AG04450 (cell line): ENCODE measurements at regions not wholly inside any gene's neighbourhood (a gene's known extent, or its start where the extent isn't known, plus 50 kb on each side); places are given as distances from the start of the nearest gene placed in this dataset.
"Not testable (repeated sequence)": the region's sequence is repeated elsewhere in the genome, so short reads cannot be mapped to it uniquely, and the experiment has no call there.

Experiments
- CTCF ChIA-PET: fragments of 300-600, 350-600 bp; formaldehyde crosslinking; extraction: SDS; loops from one replicate; lab custom pipeline; 2022; ENCODE audit warnings: antibody characterized with exemption, inconsistent platforms; lab: Charles Lee
- POLR2A ChIA-PET: fragments of 350-600 bp; formaldehyde crosslinking; extraction: SDS; loops from one replicate; lab custom pipeline; 2021; ENCODE audit warnings: antibody characterized with exemption, inconsistent platforms; lab: Yijun Ruan, JAX
- DNase-seq: peaks from one replicate; pipeline ENCODE4 v3.0.0-alpha.2; 2011; ENCODE audit warnings: low read depth, low spot score
- H3K27ac ChIP-seq: one replicate; pipeline ENCODE4 v1.5.1; 2012; ENCODE audit warnings: low read depth, low read length, control low read depth
- H3K27me3 ChIP-seq: one replicate; pipeline ENCODE4 v1.6.0; 2012; ENCODE audit warnings: low read length; ENCODE audit not compliant: control insufficient read depth, insufficient read depth
- H3K4me3 ChIP-seq: 2 replicates; pipeline ENCODE4 v1.5.1; 2011; ENCODE audit warnings: mild to moderate bottlenecking, low read depth, low read length, control low read depth
- H3K9me3 ChIP-seq: 2 replicates; pipeline ENCODE4 v1.5.1; 2012; ENCODE audit warnings: low read length; ENCODE audit not compliant: control insufficient read depth, insufficient read depth
- TF ChIP-seq, protein P1 (sequence below): IDR thresholded peaks from 2 replicates; pipeline ENCODE4 v1.5.1; 2011; ENCODE audit warnings: low read depth, low read length, control low read depth, inconsistent platforms

DNA sequence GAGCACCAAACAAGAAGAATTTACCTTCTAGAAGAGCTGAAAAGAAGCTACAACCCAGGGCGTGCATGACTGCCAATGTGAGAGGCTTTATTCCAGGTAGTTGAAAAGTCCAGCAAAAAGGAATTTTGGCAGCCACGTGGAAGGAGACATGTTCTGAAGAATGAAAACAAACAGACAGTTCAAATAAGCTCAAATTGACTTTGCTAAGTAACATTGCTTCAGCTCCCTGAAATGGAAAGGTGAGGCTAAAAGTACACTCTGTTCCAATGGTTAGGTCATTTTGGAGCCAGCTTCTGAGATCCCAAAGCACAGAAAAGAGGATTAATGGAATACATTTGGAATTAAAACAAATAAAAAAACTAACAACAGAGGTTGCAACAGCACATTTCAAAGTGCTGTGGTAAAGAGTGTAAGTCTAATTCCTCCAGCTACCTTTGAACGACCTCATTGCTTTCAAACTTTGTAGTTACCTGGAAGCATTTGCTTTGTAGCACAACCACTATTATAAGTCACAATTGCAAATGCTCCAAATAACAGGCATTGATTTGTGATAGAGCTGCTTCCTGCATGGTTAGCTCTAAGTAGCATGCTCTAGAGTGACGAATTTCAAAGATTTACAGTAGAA is 405.3 kb upstream of the EDA2R start:
- Histone ChIP-seq H3K27me3 (no peaks in the 10 kb centered on the region), H3K27ac (no peak overlapping the region), H3K9me3 (no peaks in the 10 kb centered on the region; the same call in 1 of the 2 replicates), H3K4me3 (no peak overlapping the region)
- ChIA-PET CTCF (no interaction called here), POLR2A (no interaction called here)
- no peak for DNase-seq
- TF ChIP-seq, protein P1, sequence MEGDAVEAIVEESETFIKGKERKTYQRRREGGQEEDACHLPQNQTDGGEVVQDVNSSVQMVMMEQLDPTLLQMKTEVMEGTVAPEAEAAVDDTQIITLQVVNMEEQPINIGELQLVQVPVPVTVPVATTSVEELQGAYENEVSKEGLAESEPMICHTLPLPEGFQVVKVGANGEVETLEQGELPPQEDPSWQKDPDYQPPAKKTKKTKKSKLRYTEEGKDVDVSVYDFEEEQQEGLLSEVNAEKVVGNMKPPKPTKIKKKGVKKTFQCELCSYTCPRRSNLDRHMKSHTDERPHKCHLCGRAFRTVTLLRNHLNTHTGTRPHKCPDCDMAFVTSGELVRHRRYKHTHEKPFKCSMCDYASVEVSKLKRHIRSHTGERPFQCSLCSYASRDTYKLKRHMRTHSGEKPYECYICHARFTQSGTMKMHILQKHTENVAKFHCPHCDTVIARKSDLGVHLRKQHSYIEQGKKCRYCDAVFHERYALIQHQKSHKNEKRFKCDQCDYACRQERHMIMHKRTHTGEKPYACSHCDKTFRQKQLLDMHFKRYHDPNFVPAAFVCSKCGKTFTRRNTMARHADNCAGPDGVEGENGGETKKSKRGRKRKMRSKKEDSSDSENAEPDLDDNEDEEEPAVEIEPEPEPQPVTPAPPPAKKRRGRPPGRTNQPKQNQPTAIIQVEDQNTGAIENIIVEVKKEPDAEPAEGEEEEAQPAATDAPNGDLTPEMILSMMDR, result no peak

DNA sequence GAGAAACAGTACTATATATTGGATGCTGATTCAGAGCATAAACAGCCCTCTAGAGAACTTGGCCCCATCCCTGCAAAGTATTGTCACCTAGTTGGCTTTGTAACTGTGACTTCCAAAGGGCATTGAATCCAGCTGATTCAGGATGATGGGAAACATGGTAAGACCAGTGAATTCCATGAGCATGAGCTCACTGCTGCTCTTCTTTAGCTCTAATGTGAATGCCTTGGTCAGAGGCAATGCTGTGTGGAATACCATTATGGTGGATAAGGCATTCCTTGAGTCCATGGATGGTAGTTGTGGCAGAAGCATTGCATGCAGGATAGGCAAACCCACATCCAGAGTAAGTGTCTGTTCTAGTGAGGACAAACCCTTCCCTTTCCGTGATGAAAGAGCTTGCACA is 365.6 kb upstream of the EDA2R start:
- no peak for DNase-seq
- Histone ChIP-seq H3K4me3 (no peak overlapping the region), H3K9me3 (peaks cover 7% of the 10 kb centered on the region), H3K27me3 (no peaks in the 10 kb centered on the region), H3K27ac (no peak overlapping the region)
- ChIA-PET CTCF (no interaction called here), POLR2A (no interaction called here)
- TF ChIP-seq, protein P1, result no peak

DNA sequence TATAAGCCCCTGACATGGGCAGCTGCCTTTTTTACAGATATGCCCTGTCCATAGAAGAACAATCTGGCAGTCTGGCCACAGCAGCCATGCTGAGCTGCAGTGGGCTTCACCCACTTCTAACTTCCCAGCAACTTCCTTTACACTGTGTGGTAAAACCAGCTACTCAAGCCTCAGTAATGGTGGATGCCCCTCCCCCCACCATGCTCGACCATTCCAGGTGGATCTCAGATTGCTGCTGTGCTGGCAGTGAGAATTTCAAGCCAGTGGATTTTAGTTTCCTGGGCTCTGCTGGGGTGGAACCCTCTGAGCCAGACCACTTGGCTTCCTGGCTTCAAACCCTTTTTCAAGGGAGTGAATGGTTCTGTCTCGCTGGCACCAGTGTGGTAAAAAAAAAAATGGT is 355.9 kb upstream of the EDA2R start:
- Histone ChIP-seq H3K27me3 (no peaks in the 10 kb centered on the region), H3K27ac (no peak overlapping the region), H3K9me3 (peaks cover 7% of the 10 kb centered on the region; the same call in 1 of the 2 replicates), H3K4me3 (no peak overlapping the region)
- no peak for DNase-seq
- ChIA-PET POLR2A (no interaction called here), CTCF (no interaction called here)
- TF ChIP-seq, protein P1, result no peak

DNA sequence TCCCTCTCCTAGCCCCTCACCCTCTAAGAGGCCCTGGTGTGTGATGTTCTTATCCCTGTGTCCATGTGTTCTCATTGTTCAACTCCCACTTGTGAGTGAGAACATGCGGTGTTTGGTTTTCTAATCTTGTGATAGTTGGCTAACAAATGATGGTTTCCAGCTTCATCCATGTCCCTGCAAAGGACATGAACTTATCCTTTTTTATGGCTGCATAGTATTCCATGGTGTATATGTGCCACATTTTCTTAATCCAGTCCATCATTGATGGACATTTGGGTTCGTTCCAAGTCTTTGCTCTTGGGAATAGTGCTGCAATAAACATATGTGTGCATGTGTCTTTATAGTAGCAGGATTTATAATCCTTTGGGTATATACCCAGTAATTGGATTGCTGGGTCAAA is 353.2 kb upstream of the EDA2R start:
- CTCF ChIA-PET, H3K4me3 ChIP-seq, H3K27me3 ChIP-seq, POLR2A ChIA-PET, DNase-seq, H3K27ac ChIP-seq, H3K9me3 ChIP-seq: not testable (repeated sequence)

DNA sequence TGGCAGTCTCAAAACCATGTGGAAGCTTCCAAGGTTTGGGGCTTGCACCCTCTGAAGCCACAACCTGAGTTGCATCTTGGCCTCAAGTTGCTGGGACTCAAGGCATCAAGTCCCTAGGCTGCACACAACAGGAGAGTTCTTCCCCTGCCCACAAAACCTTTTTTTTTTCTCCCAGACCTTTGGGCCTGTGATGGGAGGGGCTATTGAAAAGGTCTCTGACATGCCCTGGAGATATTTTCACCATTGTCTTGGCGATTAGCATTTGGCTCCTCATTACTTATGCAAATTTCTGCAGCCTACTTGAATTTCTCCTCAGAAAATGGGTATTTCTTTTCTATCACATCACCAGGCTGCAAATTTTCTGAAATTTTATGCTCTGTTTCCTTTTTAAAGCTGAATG is 349.5 kb upstream of the EDA2R start:
- DNase-seq, result no peak
- CTCF ChIA-PET, result no interaction called here
- no peaks in the 10 kb centered on the region for H3K9me3 ChIP-seq

More for the DNA sequence above, 349.5 kb upstream of the EDA2R start:
- Histone ChIP-seq H3K4me3 (no peak overlapping the region), H3K27me3 (no peaks in the 10 kb centered on the region), H3K27ac (no peak overlapping the region)
- POLR2A ChIA-PET, result no interaction called here
- TF ChIP-seq, protein P1, result no peak
